A673 (cell line): ENCODE measurements at regions not wholly inside any gene's neighbourhood (a gene's known extent, or its start where the extent isn't known, plus 50 kb on each side); places are given as distances from the start of the nearest gene placed in this dataset.

ENCODE experiments used
- CTCF ChIP-seq: fragments of 300-800, 200-600 bp; sonication (generic); conservative IDR thresholded peaks from 2 replicates; pipeline ENCODE4 v1.5.1; 2017; ENCODE audit warnings: low read depth, mild to moderate bottlenecking, antibody characterized with exemption, low read length, moderate library complexity, mixed read lengths
- EZH2 ChIP-seq: fragments of 200-600 bp; sonication (generic); IDR thresholded peaks from 2 replicates; pipeline ENCODE4 v1.6.1; 2017; ENCODE audit warnings: borderline replicate concordance, low read depth, mild to moderate bottlenecking, mixed read lengths, antibody characterized with exemption, low read length; ENCODE audit not compliant: poor library complexity, severe bottlenecking

- TF ChIP-seq CTCF (no peak), EZH2 (no peak)
Observed at GRCh38 chr2:184338771-184339170, 259.6 kb upstream of the ZNF804A start.
